Loucy (cell line): ENCODE measurements at regions not wholly inside any gene's neighbourhood (a gene's known extent, or its start where the extent isn't known, plus 50 kb on each side); places are given as distances from the start of the nearest gene placed in this dataset.

Experiments
- EZH2phosphoT487 ChIP-seq: fragments of 200-600 bp; IDR thresholded peaks from 2 replicates; pipeline ENCODE4 v1.6.1; 2018; ENCODE audit warnings: antibody characterized with exemption, mild to moderate bottlenecking, moderate library complexity, borderline replicate concordance
- TF ChIP-seq, protein P1 (sequence below): fragments of 200-600 bp; sonication (generic); conservative IDR thresholded peaks from 2 replicates; pipeline ENCODE4 v1.5.1; 2014; ENCODE audit warnings: mild to moderate bottlenecking, antibody characterized with exemption, low read length

DNA sequence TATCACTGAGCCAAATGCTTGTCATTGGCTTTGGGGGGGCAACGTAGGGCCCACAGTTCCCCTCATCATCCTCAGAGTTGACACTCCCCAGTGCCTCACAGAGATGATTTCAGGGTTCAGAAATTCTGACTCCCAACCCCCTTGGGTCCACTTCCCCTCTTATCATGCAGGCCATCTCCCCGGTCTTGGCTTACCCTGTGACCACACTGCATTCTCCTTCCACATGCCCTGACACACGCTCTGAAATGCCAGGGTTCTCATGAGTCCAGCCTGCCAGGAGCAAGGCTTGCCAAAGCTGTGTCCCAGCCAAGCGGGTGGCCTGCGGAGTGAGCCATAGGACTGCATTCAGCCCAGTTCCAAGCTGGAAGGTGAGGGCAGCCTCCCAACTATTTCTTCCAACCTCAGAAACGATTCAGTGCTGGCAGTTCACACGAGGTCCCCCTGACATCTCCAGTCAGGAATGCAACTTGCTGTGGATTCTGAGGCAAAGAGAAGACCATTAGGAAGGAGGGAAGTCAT lies 101.2 kb downstream of the SMIM20 start:
- TF ChIP-seq, protein P1, sequence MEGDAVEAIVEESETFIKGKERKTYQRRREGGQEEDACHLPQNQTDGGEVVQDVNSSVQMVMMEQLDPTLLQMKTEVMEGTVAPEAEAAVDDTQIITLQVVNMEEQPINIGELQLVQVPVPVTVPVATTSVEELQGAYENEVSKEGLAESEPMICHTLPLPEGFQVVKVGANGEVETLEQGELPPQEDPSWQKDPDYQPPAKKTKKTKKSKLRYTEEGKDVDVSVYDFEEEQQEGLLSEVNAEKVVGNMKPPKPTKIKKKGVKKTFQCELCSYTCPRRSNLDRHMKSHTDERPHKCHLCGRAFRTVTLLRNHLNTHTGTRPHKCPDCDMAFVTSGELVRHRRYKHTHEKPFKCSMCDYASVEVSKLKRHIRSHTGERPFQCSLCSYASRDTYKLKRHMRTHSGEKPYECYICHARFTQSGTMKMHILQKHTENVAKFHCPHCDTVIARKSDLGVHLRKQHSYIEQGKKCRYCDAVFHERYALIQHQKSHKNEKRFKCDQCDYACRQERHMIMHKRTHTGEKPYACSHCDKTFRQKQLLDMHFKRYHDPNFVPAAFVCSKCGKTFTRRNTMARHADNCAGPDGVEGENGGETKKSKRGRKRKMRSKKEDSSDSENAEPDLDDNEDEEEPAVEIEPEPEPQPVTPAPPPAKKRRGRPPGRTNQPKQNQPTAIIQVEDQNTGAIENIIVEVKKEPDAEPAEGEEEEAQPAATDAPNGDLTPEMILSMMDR = no peak
- no peak for TF ChIP-seq EZH2phosphoT487
